GM12878 (cell line): ENCODE measurements at regions not wholly inside any gene's neighbourhood (a gene's known extent, or its start where the extent isn't known, plus 50 kb on each side); places are given as distances from the start of the nearest gene placed in this dataset.

ENCODE experiments used
- ATAC-seq: fragments of 200-7000 bp; cut with Tn5 transposase; 3 replicates; pipeline ENCODE4 v1.9.1; 2020; ENCODE audit warnings: mild to moderate bottlenecking, moderate library complexity
- BruUV-seq: library from RNA; stranded (reverse); fragments of 400-500 nt; replicated peaks from 2 replicates; lab custom pipeline; 2021; lab: Mats Ljungman, UMichigan
- CTCF ChIA-PET: fragments of 300-600 bp; sonication (Branson Sonifier 250); formaldehyde crosslinking; extraction: SDS; loops from one replicate; lab custom pipeline; 2021; ENCODE audit warnings: inconsistent platforms; lab: Yijun Ruan, JAX
- POLR2A ChIA-PET: fragments of 350-600 bp; formaldehyde crosslinking; extraction: SDS; loops from one replicate; lab custom pipeline; 2021; ENCODE audit warnings: inconsistent platforms; lab: Charles Lee
- RAD21 ChIA-PET: fragments of 300-600 bp; sonication (Branson Sonifier 250); formaldehyde crosslinking; loops from one replicate; lab custom pipeline; 2023; ENCODE audit warnings: antibody characterized with exemption; ENCODE audit not compliant: unreplicated experiment; lab: Charles Lee
- SMC1A ChIA-PET: fragments of 300-600 bp; sonication (Branson Sonifier 250); formaldehyde crosslinking; loops from one replicate; lab custom pipeline; 2023; ENCODE audit not compliant: unreplicated experiment, uncharacterized antibody; lab: Charles Lee
- DNase-seq: peaks from one replicate; pipeline ENCODE4 v3.0.0-alpha.2; 2011; ENCODE audit warnings: low read depth, low spot score
- FAIRE-seq: peaks from 3 replicates; lab custom pipeline; 2011; peaks lifted over from hg19 to GRCh38; lab: Jason Lieb, UNC
- H2AFZ ChIP-seq: 2 replicates; pipeline ENCODE4 v1.6.0; 2011; ENCODE audit warnings: low read depth, low read length, control low read depth; ENCODE audit not compliant: control insufficient read depth
- H3K27ac ChIP-seq: 2 replicates; pipeline ENCODE4 v1.5.1; 2011; ENCODE audit warnings: control low read depth; ENCODE audit not compliant: control insufficient read depth, insufficient read depth
- H3K27me3 ChIP-seq, 2 experiments: replicated peaks in 1 of 2; 2 replicates each; pipeline versions ENCODE4 v1.6.0 to v1.6.1; 2011; ENCODE audit warnings: low read length in 1 of 2; ENCODE audit not compliant: control insufficient read depth in 2 of 2, insufficient read depth in 2 of 2
- H3K36me3 ChIP-seq, 2 experiments: 2 replicates each; pipeline ENCODE4 v1.5.1; 2011; ENCODE audit warnings: low read length in 1 of 2; ENCODE audit not compliant: control insufficient read depth in 2 of 2, insufficient read depth in 2 of 2
- H3K4me1 ChIP-seq: 2 replicates; pipeline ENCODE4 v1.6.1; 2011; ENCODE audit warnings: mild to moderate bottlenecking, low read length, moderate library complexity, mixed read lengths; ENCODE audit not compliant: control insufficient read depth, insufficient read depth
- H3K4me2 ChIP-seq: 2 replicates; pipeline ENCODE4 v1.6.0; 2011; ENCODE audit warnings: control low read depth; ENCODE audit not compliant: control insufficient read depth, insufficient read depth
- H3K4me3 ChIP-seq: fragments of 200-600 bp; sonication (generic); 2 replicates; pipeline ENCODE4 v1.5.1; 2016
- H3K79me2 ChIP-seq: 2 replicates; pipeline ENCODE4 v1.6.0; 2011; ENCODE audit warnings: low read length; ENCODE audit not compliant: control insufficient read depth, insufficient read depth
- H3K9ac ChIP-seq: 2 replicates; pipeline ENCODE4 v1.8.0; 2011; ENCODE audit warnings: low read length, control low read depth, mixed read lengths; ENCODE audit not compliant: control insufficient read depth, insufficient read depth
- H3K9me3 ChIP-seq: replicated peaks from 3 replicates; pipeline ENCODE4 v1.5.1; 2011; ENCODE audit warnings: mild to moderate bottlenecking, low read length; ENCODE audit not compliant: control insufficient read depth, insufficient read depth
- H4K20me1 ChIP-seq: 2 replicates; pipeline ENCODE4 v1.6.0; 2011; ENCODE audit not compliant: control insufficient read depth, insufficient read depth
- ATF7 ChIP-seq: fragments of 450-650 bp; IDR thresholded peaks from 2 replicates; pipeline ENCODE4 v1.6.1; 2016; ENCODE audit warnings: low read depth, mild to moderate bottlenecking
- EGR1 ChIP-seq, 2 experiments: IDR thresholded peaks; 1 replicate in 1 of 2; 2 replicates in 1 of 2; pipeline ENCODE4 v1.6.1; 2011 to 2012; ENCODE audit warnings: low read depth in 2 of 2, low read length in 2 of 2, borderline replicate concordance in 1 of 2, mild to moderate bottlenecking in 1 of 2, moderate library complexity in 1 of 2
- HDGF ChIP-seq: fragments of 450-650 bp; IDR thresholded peaks from 2 replicates; pipeline ENCODE4 v1.6.1; 2016; ENCODE audit warnings: antibody characterized with exemption
- POLR2AphosphoS5 ChIP-seq: IDR thresholded peaks from 2 replicates; pipeline ENCODE4 v1.6.1; 2011; ENCODE audit warnings: mild to moderate bottlenecking, low read length, inconsistent platforms
- RBBP5 ChIP-seq: fragments of 200-600 bp; sonication (generic); conservative IDR thresholded peaks from 2 replicates; pipeline ENCODE4 v1.6.1; 2016
- STAT1 ChIP-seq: fragments of 450-650 bp; conservative IDR thresholded peaks from 2 replicates; pipeline ENCODE4 v1.6.1; 2014; ENCODE audit warnings: antibody characterized with exemption, mild to moderate bottlenecking
- STAT3 ChIP-seq: IDR thresholded peaks from 2 replicates; pipeline ENCODE4 v1.6.1; 2011; ENCODE audit warnings: low read depth, low read length, improper control_type of control experiment
- ZBED1 ChIP-seq: IDR thresholded peaks from 2 replicates; pipeline ENCODE4 v1.6.1; 2016; ENCODE audit warnings: borderline replicate concordance
- WGBS: methylation state at CpG from one replicate; pipeline ENCODE4 v1.1.6; 2016; ENCODE audit warnings: low lambda C conversion rate; ENCODE audit not compliant: insufficient replicate concordance, insufficient coverage; ENCODE audit errors: missing lambda C conversion rate; 5-methylcytosine and 5-hydroxymethylcytosine counted together
- in situ Hi-C: fragments of 300-500 bp; cut with MboI; formaldehyde crosslinking; loops from 9 replicates; pipeline ENCODE4 v1.14.3; 2018; ENCODE audit warnings: mixed read lengths
- intact Hi-C: fragments of 100-400 bp; cut with micrococcal nuclease; formaldehyde crosslinking; loops from one replicate; pipeline ENCODE4 v1.14.2; 2022; ENCODE audit not compliant: unreplicated experiment

GRCh38 chr18:23386317-23386716 is 66.8 kb upstream of the RIOK3 start:
- ChIA-PET RAD21 (no interaction called here), SMC1A (no interaction called here), POLR2A (no interaction called here), CTCF (no interaction called here)
- no peak for TF ChIP-seq HDGF
- no peaks in the 10 kb centered on the region for H3K79me2 ChIP-seq
- H3K9me3 ChIP-seq, result no peaks in the 10 kb centered on the region
- no peak for ATAC-seq
- 91% methylated on average over 3 of the region's 3 CpGs for WGBS
- no peaks in the 10 kb centered on the region for H3K27me3 ChIP-seq
- H3K4me2 ChIP-seq, result no peak overlapping the region
- no peaks in the 10 kb centered on the region for H4K20me1 ChIP-seq
- FAIRE-seq, result no peak
- no peaks in the 10 kb centered on the region for H3K4me1 ChIP-seq
- in situ Hi-C loops, result no loop called here
- DNase-seq, result no peak
- peaks cover 0 to 2% of the 10 kb centered on the region in 2 experiments; a peak in 1 of 4 replicates for H3K36me3 ChIP-seq
- no peak overlapping the region for H3K4me3 ChIP-seq
- H3K27ac ChIP-seq, result no peak overlapping the region
- BruUV-seq, result no TSS peak
- no peak overlapping the region for H2AFZ ChIP-seq
- intact Hi-C loops, result no loop called here
- H3K9ac ChIP-seq, result no peak overlapping the region

GRCh38 chr18:23387265-23387664 is 65.8 kb upstream of the RIOK3 start:
- SMC1A ChIA-PET, result no interaction called here
- Histone ChIP-seq H4K20me1 (no peaks in the 10 kb centered on the region), H3K9me3 (no peaks in the 10 kb centered on the region), H3K4me2 (no peak overlapping the region), H3K36me3 (peaks cover 0 to 2% of the 10 kb centered on the region in 2 experiments; a peak in 1 of 4 replicates), H3K4me3 (no peak overlapping the region), H3K79me2 (no peaks in the 10 kb centered on the region), H3K9ac (no peak overlapping the region), H3K27ac (no peak overlapping the region), H2AFZ (no peak overlapping the region), H3K4me1 (no peaks in the 10 kb centered on the region), H3K27me3 (no peaks in the 10 kb centered on the region)
- no peak for ATAC-seq
- DNase-seq, result no peak
- POLR2A ChIA-PET, result no interaction called here
- intact Hi-C loops, result no loop called here
- WGBS, result 97% methylated on average over 4 of the region's 4 CpGs
- in situ Hi-C loops, result no loop called here
- CTCF ChIA-PET, result interaction anchor here (0.9 to 3.9 kb wide), 2 partner anchors 8 to 24 kb away, joined by 4 to 16 read pairs; no protein-coding TSS in a partner anchor
- no peak for FAIRE-seq
- TF ChIP-seq POLR2AphosphoS5 (no peak), ATF7 (no peak), ZBED1 (no peak), STAT1 (no peak), EGR1 (IDR thresholded peaks at IDR 0.05; ENCODE audit: borderline replicate concordance in 1 of 2, low read depth in 2 of 2, low read length in 2 of 2) (no peak), RBBP5 (no peak), STAT3 (no peak)
- BruUV-seq, result no TSS peak
- RAD21 ChIA-PET, result no interaction called here
